ENCODE measurements at regions not wholly inside any gene's neighbourhood (a gene's known extent, or its start where the extent isn't known, plus 50 kb on each side); places are given as distances from the start of the nearest gene placed in this dataset.

GRCh38 chr5:97418462-97418861 is 235.4 kb upstream of the RIOK2 start:
- H3K4me3 ChIP-seq (ENCODE audit: low read depth, low read length), result no peak overlapping the region
- no peak for DNase-seq (ENCODE audit: low read depth)
- TF ChIP-seq CTCF (conservative IDR thresholded peaks at IDR 0.05; ENCODE audit: low read depth, low read length), result no peak

DNA sequence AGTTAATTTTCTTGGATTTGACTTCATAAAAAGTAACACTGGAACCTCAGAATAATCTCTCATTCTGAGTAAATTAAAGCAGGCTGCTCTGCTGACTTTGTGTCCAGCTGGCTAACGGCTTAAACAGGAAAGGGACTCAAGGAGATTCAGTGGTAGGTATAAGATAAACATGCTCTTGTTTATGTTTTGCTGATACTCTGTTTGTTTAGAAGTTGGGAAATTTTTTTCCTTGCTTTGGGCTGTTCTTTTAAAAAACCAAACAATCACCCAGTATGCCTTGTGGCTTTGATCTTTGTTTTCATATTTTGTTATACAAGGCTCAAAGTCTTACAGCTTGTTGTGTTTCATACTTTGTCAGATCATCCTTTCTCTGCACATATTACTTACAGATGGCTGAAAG is 237.6 kb upstream of the RIOK2 start:
- TF ChIP-seq CTCF (conservative IDR thresholded peaks at IDR 0.05; ENCODE audit: low read depth, low read length), result no peak
- H3K4me3 ChIP-seq (ENCODE audit: low read depth, low read length), result no peak overlapping the region
- DNase-seq (ENCODE audit: low read depth), result no peak

DNA sequence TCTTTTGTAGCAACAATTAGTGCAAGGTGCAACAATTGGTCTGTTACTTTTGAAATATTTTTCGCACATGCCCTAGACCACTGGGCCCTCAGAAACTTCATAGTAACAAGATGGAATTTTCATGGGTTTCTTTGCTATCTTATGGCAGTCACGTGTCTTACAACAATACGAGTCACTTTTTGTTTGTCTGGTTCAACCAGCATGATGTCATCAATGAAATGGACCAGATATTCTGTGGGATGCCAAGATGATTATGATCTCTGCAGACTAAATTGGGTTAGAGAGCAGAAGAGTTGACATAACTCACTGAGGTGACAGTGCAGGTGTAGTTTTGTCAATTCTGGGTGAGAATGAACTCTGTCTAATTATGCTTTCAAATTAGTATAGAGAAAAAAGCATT is 239.6 kb upstream of the RIOK2 start:
- TF ChIP-seq CTCF (conservative IDR thresholded peaks at IDR 0.05; ENCODE audit: low read depth, low read length), result no peak
- no peak overlapping the region for H3K4me3 ChIP-seq (ENCODE audit: low read depth, low read length)
- DNase-seq (ENCODE audit: low read depth), result no peak

DNA sequence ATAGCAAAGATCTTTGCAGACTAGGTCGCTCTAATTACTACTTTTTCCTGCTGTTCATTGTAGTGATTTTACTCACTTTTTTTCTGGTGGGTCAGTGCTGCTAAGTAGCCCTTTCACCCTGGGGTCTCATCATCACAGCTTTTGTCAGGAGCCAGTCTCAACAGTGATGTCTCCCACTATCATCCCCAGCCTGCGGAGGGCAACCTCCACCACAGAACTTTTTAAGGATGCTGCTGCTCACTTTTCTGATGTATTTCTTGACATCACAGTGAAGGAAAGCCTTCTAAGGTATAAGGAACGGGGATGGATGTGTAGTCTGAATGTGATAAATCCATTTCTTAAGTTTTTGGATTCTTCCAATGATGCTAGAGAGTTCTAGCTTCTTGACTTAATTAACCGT is 242.5 kb upstream of the RIOK2 start:
- no peak for DNase-seq (ENCODE audit: low read depth)
- H3K4me3 ChIP-seq (ENCODE audit: low read depth, low read length), result no peak overlapping the region
- peak; percentile 44 for TF ChIP-seq CTCF (conservative IDR thresholded peaks at IDR 0.05; ENCODE audit: low read depth, low read length)

GRCh38 chr5:97427235-97427634 is 244.2 kb upstream of the RIOK2 start:
- no peak for DNase-seq (ENCODE audit: low read depth)
- H3K4me3 ChIP-seq (ENCODE audit: low read depth, low read length), result no peak overlapping the region
- no peak for TF ChIP-seq CTCF (conservative IDR thresholded peaks at IDR 0.05; ENCODE audit: low read depth, low read length)

- TF ChIP-seq CTCF (conservative IDR thresholded peaks at IDR 0.05; ENCODE audit: low read depth, low read length), result no peak
These were observed 251.0 kb upstream of the RIOK2 start for GRCh38 chr5:97434021-97434420.

GRCh38 chr5:97436405-97436804 is 253.4 kb upstream of the RIOK2 start:
- H3K4me3 ChIP-seq (ENCODE audit: low read depth, low read length), result no peak overlapping the region
- no peak for DNase-seq (ENCODE audit: low read depth)
- no peak for TF ChIP-seq CTCF (conservative IDR thresholded peaks at IDR 0.05; ENCODE audit: low read depth, low read length)

More at GRCh38 chr5:97434021-97434420, 251.0 kb upstream of the RIOK2 start:
- DNase-seq (ENCODE audit: low read depth), result no peak
- no peak overlapping the region for H3K4me3 ChIP-seq (ENCODE audit: low read depth, low read length)
